ENCODE measurements at regions not wholly inside any gene's neighbourhood (a gene's known extent, or its start where the extent isn't known, plus 50 kb on each side); places are given as distances from the start of the nearest gene placed in this dataset.

DNA sequence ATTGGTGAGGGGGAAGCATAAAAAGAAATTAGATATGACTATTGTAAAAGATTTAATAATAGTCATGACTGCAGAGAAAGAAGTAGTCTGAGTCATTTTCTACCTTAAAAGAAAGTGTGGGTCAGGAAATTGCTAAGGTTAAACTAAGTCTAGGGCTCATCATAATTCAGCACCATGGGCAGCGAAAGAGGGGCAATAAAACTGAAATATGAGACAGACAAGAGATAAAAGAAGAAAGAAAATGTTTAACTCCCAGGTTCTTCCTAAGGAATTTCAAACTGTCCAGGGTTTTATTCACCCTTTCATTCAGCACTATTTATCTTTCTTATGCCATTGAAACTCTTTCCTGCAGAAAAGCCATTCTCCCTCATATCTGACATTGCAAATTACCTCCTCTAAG lies 114.4 kb upstream of the API5 start:
- TF ChIP-seq, protein P1, sequence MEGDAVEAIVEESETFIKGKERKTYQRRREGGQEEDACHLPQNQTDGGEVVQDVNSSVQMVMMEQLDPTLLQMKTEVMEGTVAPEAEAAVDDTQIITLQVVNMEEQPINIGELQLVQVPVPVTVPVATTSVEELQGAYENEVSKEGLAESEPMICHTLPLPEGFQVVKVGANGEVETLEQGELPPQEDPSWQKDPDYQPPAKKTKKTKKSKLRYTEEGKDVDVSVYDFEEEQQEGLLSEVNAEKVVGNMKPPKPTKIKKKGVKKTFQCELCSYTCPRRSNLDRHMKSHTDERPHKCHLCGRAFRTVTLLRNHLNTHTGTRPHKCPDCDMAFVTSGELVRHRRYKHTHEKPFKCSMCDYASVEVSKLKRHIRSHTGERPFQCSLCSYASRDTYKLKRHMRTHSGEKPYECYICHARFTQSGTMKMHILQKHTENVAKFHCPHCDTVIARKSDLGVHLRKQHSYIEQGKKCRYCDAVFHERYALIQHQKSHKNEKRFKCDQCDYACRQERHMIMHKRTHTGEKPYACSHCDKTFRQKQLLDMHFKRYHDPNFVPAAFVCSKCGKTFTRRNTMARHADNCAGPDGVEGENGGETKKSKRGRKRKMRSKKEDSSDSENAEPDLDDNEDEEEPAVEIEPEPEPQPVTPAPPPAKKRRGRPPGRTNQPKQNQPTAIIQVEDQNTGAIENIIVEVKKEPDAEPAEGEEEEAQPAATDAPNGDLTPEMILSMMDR (IDR thresholded peaks at IDR 0.05; ENCODE audit: low read depth, low read length, poor library complexity, severe bottlenecking): no peak
- no peak for TF ChIP-seq EZH2phosphoT487 (IDR thresholded peaks at IDR 0.05; ENCODE audit: borderline replicate concordance, low read length)

All from DOHH2 (cell line).